ENCODE measurements at regions not wholly inside any gene's neighbourhood (a gene's known extent, or its start where the extent isn't known, plus 50 kb on each side); places are given as distances from the start of the nearest gene placed in this dataset.

DNA sequence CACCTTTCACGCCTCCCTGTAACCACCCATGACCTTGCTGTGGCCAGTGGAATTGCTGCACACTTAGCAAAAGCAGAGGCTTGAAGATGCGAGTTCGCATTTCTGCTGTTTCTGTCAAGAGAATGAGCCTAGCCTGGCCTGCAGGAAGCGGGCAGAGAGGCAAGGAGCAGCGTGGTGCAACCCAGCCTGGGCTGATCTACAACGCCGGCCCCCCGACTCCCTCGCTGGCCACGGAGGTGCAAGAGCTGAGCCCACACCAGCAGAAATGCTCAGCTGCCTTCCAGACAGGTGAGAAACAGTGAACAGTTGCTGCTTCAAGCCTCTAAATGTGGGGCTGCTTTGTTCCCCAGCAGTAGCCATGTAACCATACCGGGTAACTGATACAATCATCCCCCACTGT is 116.4 kb downstream of the NCOR2 start:
- Histone ChIP-seq H3F3A (ENCODE audit: insufficient read depth, low read length) (no peaks in the 10 kb centered on the region), H3K4me1 (ENCODE audit: insufficient read depth, low read length, severe bottlenecking) (peaks cover 34% of the 10 kb centered on the region), H3K4me2 (ENCODE audit: low read length) (no peak overlapping the region), H3K9ac (ENCODE audit: low read length) (no peak overlapping the region), H3K9me2 (ENCODE audit: low read depth, low read length) (no peaks in the 10 kb centered on the region), H3K36me3 (ENCODE audit: insufficient read depth, low read length) (0 out of 2 replicates have a peak, but pooled peaks cover 12% of the 10 kb centered on the region), H3K79me2 (ENCODE audit: insufficient read depth, low read length) (no peaks in the 10 kb centered on the region), H2AFZ (ENCODE audit: low read length) (no peak overlapping the region), H3K27me3 (ENCODE audit: insufficient read depth, low read length) (no peaks in the 10 kb centered on the region), H4K20me1 (ENCODE audit: insufficient read depth, low read length) (no peaks in the 10 kb centered on the region), H3K4me3 (ENCODE audit: low read depth, low read length, poor library complexity, severe bottlenecking) (no peak overlapping the region), H3K27ac (ENCODE audit: low read depth, low read length, poor library complexity, severe bottlenecking) (no peak overlapping the region), H3K9me3 (ENCODE audit: low read length) (no peaks in the 10 kb centered on the region)
- TF ChIP-seq EZH2 (IDR thresholded peaks at IDR 0.05; ENCODE audit: borderline replicate concordance, low read length): no peak
- TF ChIP-seq, protein P1, sequence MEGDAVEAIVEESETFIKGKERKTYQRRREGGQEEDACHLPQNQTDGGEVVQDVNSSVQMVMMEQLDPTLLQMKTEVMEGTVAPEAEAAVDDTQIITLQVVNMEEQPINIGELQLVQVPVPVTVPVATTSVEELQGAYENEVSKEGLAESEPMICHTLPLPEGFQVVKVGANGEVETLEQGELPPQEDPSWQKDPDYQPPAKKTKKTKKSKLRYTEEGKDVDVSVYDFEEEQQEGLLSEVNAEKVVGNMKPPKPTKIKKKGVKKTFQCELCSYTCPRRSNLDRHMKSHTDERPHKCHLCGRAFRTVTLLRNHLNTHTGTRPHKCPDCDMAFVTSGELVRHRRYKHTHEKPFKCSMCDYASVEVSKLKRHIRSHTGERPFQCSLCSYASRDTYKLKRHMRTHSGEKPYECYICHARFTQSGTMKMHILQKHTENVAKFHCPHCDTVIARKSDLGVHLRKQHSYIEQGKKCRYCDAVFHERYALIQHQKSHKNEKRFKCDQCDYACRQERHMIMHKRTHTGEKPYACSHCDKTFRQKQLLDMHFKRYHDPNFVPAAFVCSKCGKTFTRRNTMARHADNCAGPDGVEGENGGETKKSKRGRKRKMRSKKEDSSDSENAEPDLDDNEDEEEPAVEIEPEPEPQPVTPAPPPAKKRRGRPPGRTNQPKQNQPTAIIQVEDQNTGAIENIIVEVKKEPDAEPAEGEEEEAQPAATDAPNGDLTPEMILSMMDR (IDR thresholded peaks at IDR 0.05; ENCODE audit: low read length): no peak

DNA sequence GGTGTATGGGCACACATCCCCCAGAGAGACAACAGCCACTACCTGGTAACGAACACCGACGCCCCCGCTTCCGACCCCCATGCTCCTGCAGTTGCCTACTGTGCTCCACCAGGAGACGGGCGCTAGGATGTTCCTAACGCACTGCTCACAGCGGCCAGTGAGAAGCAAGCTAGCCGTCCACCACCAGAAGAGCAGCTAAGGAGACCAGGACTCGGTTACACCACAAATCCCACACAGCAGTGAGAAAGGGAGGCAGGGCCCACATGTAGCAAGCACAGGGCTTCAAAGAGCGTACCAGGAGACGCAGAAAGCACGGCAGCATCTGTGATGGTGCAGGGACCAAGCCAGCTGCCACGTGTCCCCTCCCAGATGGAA is 117.0 kb downstream of the NCOR2 start:
- no peaks in the 10 kb centered on the region for H4K20me1 ChIP-seq (ENCODE audit: insufficient read depth, low read length)
- TF ChIP-seq EZH2 (IDR thresholded peaks at IDR 0.05; ENCODE audit: borderline replicate concordance, low read length): no peak
- TF ChIP-seq, protein P1 (IDR thresholded peaks at IDR 0.05; ENCODE audit: low read length): no peak

DNA sequence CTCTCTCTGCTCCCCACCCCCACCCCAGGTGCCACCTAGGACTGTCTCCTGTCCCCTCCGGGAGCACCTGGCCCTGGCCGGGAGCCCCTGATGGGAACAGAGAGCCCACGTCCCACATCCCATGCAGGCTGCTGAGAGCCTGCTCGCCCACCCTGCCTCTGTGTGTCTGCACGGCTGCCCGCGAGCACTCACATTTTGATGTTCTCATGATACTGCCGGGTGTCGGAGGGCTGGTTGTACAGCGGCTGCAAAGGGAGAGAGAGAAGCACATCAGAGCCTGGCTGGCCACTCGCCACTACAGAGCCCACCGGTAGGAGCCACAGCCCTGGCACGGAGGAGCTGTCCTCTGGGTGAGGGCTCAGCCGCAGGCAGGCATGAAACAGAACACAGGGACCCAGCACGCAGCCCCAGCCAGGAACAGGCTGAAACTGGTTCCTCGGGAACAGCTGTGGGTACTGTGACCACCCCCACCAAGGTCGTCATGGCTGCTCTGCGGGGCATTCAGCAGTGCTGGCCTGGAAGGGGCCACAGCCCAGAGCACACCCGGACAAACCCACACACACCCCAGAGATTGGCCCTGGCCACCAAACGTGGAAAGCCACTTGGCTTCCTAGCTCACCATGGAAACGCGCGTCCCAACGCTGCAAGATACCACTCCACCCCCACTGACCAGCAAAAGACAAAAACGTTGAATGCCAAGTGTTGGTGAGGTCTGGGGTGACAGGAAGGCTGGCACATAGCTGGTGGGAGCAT is 117.6 kb downstream of the NCOR2 start:
- Histone ChIP-seq H3K79me2 (ENCODE audit: insufficient read depth, low read length) (no peaks in the 10 kb centered on the region), H3K27ac (ENCODE audit: low read depth, low read length, poor library complexity, severe bottlenecking) (no peak overlapping the region), H3K36me3 (ENCODE audit: insufficient read depth, low read length) (no peaks in the 10 kb centered on the region), H4K20me1 (ENCODE audit: insufficient read depth, low read length) (no peaks in the 10 kb centered on the region), H3K9me2 (ENCODE audit: low read depth, low read length) (no peaks in the 10 kb centered on the region), H3K9me3 (ENCODE audit: low read length) (no peaks in the 10 kb centered on the region), H3F3A (ENCODE audit: insufficient read depth, low read length) (no peaks in the 10 kb centered on the region), H3K4me1 (ENCODE audit: insufficient read depth, low read length, severe bottlenecking) (peaks cover 26% of the 10 kb centered on the region), H2AFZ (ENCODE audit: low read length) (no peak overlapping the region), H3K27me3 (ENCODE audit: insufficient read depth, low read length) (no peaks in the 10 kb centered on the region), H3K4me3 (ENCODE audit: low read depth, low read length, poor library complexity, severe bottlenecking) (no peak overlapping the region), H3K9ac (ENCODE audit: low read length) (no peak overlapping the region), H3K4me2 (ENCODE audit: low read length) (no peak overlapping the region)
- TF ChIP-seq, protein P1 (IDR thresholded peaks at IDR 0.05; ENCODE audit: low read length): no peak
- TF ChIP-seq EZH2 (IDR thresholded peaks at IDR 0.05; ENCODE audit: borderline replicate concordance, low read length): no peak

More for the DNA sequence above, 117.0 kb downstream of the NCOR2 start:
- H3K4me2 ChIP-seq (ENCODE audit: low read length): no peak overlapping the region
- no peak overlapping the region for H2AFZ ChIP-seq (ENCODE audit: low read length)
- no peaks in the 10 kb centered on the region for H3K27me3 ChIP-seq (ENCODE audit: insufficient read depth, low read length)
- no peak overlapping the region for H3K4me3 ChIP-seq (ENCODE audit: low read depth, low read length, poor library complexity, severe bottlenecking)
- H3K36me3 ChIP-seq (ENCODE audit: insufficient read depth, low read length): 0 out of 2 replicates have a peak, but pooled peaks cover 6% of the 10 kb centered on the region
- H3F3A ChIP-seq (ENCODE audit: insufficient read depth, low read length): no peaks in the 10 kb centered on the region
- no peaks in the 10 kb centered on the region for H3K9me2 ChIP-seq (ENCODE audit: low read depth, low read length)
- H3K9me3 ChIP-seq (ENCODE audit: low read length): no peaks in the 10 kb centered on the region
- no peak overlapping the region for H3K27ac ChIP-seq (ENCODE audit: low read depth, low read length, poor library complexity, severe bottlenecking)
- no peak overlapping the region for H3K9ac ChIP-seq (ENCODE audit: low read length)
- peaks cover 31% of the 10 kb centered on the region for H3K4me1 ChIP-seq (ENCODE audit: insufficient read depth, low read length, severe bottlenecking)
- H3K79me2 ChIP-seq (ENCODE audit: insufficient read depth, low read length): no peaks in the 10 kb centered on the region
